SW 1271 (cell line): ENCODE measurements at regions not wholly inside any gene's neighbourhood (a gene's known extent, or its start where the extent isn't known, plus 50 kb on each side); places are given as distances from the start of the nearest gene placed in this dataset.

ENCODE experiments used
- DNase-seq, 2 experiments: peaks; one replicate each; lab custom pipeline; 2025; lab: John Stamatoyannopoulos, UW

DNA sequence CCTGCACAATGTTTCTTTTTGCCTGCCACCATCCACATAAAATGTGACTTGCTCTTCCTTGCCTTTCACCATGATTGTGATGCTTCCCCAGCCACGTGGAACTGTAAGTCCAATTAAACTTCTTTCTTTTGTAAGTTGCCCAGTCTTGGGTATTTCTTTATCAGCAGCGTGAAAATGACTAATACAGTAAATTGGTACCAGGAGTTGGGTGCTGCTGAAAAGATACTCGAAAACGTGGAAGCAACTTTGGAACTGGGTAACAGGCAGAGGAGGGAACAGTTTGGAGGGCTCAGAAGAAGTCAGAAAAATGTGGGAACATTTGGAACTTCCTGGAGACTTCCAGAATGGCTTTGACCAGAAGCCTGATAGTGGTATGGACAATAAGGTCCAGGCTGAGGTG, 425.3 kb downstream of the GPATCH2 start:
- no peak for DNase-seq

DNA sequence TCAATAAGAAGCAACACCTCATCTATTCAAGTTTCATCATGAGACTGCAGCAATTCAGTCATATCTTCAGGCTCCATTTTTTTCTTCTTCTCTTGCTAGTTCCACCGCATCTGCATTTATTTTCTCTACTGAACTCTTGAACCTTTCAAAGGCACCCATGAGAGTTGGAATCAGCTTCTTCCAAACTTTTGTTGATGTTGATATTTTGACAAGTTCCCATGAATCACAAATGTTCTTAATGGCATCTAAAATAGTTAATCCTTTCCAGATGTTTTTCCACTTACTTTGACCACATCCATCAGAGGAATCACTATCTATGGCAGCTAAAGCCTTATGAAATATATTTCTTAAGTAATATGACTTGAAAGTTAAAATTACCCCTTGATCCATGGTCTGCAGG, 434.3 kb downstream of the GPATCH2 start:
- no peak for DNase-seq

DNA sequence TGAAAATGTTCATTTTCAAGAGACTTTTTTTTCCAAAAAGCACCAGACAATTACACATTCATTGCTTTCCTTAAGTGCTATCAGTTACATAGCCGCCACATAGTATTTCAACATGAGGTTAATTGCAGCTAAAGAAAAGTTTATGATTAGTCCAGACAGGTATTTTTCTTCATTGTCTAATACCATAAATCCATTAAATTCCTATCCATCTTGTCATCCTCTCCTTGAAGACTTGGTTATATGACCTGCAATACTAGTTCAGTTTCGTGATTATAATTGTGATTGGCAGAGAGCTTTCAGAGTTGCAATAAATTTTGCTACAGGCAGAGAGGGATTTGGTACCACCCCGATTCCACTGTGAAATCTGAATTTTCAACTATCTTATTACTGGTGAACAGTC, 437.7 kb downstream of the GPATCH2 start:
- no peak for DNase-seq

- DNase-seq: no peak
Observed at GRCh38 chr1:217191441-217191840, 439.4 kb downstream of the GPATCH2 start.

DNA sequence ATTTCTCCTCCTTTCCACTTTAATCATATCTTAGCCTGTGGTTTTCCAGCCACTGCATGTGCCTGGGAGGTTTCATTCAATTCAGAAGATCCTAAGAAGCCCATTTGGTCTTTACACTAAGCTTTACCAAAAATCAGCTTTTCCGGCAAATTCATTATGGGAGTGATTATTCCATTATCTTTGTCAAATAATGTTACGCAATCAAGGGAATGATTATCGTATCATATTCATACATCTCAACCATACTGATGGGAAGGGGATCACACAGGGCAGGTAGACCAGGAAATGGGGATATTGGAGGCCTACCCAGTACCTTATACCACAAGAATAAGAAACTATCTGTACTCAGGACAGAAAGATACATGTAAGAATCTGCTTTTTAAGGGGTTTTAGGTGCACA, 440.5 kb downstream of the GPATCH2 start:
- no peak for DNase-seq

DNA sequence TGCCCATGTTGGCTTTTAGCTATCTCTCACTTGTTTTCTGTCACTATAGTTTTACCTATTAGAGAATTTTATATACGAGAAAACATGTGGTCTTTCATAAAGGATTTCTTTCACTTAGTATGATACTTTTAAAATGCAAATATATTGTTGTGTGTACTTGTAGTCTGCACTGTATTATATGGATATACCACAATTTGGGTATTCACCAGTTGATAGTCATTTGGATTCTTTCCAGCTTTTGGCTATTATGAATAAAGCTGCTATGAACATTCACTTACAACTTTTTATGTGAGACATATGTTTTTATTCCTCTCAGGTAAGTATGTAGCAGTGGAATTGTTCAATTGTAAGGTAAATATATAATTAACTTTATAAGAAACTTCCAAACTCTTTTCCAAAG, 441.5 kb downstream of the GPATCH2 start:
- no peak for DNase-seq

- DNase-seq: no peak
Observed at GRCh38 chr1:217188280-217189237, 442.3 kb downstream of the GPATCH2 start.

- no peak for DNase-seq
Observed at GRCh38 chr1:217186664-217187063, 444.2 kb downstream of the GPATCH2 start.

- no peak for DNase-seq
Observed at GRCh38 chr1:217184854-217185253, 446.0 kb downstream of the GPATCH2 start.

DNA sequence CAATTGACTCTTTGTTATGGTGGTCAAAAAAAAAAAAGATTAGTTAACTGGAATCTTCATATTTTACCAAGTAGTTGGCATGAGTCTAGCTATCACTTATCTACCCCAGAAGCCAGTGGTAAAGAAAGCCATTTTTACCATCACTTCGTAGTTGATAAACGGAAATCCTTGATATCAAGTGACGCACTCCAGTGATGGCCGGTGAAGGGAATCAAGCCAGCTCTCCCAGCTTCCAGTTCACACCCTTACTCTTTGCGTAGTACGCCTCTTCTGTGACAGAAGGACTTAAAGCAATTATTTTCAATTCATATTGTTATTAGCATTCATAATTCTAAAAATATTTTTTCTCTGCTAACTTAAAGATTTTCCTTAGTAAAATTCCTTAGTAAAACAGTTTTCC, 447.9 kb downstream of the GPATCH2 start:
- DNase-seq: no peak

DNA sequence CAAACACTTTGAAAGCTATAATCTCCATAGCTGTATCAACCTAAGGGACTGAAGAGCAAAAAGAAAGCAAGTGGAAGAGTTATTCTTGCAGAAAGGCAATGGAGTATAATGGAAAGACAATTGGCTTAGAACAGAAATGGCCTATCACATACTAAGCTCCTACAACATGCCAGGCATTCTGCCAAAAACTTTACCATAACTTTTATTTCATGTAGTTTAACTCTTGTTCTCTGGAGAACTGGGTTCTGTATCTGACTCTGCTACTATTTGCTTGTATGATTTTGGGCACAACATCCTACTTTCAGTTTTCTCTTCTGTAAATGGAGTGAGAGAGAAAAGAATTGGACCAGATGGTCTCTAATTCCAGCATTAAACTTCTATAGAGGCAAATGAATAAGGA, 449.1 kb downstream of the GPATCH2 start:
- DNase-seq: no peak

GRCh38 chr1:217181176-217181746, 449.6 kb downstream of the GPATCH2 start:
- no peak for DNase-seq

DNA sequence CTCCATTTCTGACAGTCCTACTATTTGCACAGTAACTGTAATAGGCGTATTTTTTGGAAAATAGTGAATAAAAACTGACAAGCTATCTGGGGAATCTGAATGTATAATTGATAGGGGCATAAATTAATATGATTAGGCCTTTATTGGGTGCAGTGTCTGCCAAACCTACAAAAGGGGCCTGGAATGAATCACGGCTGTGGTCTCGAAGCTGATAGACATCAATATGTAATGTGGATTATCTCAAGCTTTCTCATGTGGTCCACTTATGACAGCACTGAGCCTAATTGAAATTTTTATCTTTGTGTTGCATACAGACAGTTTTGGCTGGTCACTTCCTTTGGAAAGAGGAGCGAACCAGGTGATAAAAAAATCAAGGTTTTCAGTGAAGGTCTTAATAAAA, 450.4 kb downstream of the GPATCH2 start:
- no peak for DNase-seq

GRCh38 chr1:217164403-217164802, 441.2 kb upstream of the ESRRG start:
- no peak for DNase-seq

DNA sequence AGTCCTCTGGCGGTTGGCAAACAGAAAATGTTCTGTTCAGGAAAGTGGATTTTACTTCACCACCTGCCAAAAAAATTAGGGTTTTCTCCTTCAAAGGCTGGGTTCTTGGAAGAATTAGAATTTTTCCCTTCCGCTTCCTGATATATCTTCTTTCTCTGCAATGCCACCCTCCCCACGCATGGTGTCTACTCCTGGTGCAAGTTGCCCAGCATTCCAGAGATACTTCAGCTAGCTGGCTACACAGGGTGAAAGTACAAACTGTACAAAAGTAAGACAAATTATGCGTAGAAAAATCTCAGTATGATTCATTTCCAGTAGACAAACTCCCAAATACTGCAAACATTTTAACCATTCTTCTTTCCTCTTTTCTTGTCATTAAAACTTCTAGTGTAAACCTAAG, 430.1 kb upstream of the ESRRG start:
- DNase-seq: no peak

- DNase-seq: no peak
Observed at GRCh38 chr1:217150366-217150765, 427.1 kb upstream of the ESRRG start.

DNA sequence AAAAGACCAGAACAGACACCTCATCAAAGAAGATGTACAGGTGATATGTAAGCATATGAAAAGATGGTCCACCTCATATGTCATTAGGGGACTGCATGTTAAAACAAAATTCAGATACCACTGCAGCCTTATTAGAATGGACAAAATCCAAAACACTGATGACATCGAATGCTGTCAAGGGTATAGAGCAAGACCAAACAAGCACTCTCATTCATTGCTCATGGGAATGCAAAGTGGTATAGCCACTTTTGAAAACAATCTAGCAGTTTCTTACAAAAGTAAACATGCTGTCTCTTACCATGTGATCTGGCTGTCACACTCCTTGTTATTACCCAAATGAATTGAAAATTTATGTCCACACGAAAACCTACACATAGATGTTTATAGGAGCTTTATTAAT, 426.6 kb upstream of the ESRRG start:
- DNase-seq: no peak

- no peak for DNase-seq
Observed at GRCh38 chr1:217141711-217142110, 418.5 kb upstream of the ESRRG start.

DNA sequence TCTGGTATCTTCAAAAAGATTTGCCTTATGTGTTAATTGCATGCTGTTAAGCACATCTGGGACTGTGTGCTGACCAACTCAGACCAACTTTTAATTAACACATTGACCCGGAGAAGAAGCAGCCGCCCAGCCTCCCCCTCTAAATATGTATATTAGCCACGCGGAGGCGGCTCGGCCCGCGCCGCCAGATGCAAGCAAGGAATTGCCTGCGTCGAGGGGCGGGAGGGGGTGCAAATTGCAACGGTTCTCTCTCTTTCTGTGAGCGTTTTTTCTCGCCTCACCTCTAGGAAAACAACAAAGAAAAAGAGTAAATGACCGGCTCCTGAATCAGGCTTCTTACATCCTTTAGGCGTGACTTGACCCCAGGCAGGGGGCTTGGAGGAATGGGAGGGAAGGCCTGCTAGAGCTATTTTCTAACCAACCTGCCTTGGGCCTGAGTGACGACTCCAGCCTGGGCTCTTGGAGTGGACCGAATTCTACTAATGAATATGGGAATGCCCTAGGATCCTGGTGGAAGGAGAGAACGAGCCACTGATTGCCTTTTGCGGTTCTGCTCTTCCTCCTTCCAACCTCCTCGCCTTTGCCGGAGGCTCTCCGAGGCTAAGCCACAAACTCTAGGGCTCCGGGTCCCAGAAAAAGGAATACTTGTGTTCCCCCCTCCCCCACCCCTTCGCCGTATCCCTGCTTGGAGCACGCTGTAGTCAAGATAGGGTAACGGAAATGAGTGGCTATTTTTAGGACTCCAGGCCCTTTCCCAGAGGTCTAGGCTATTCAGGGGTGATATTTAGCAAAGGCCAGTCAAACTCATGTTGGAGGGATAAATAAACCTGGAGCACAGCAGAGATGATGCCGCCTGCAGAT, 417.0 kb upstream of the ESRRG start:
- DNase-seq: no peak

- no peak for DNase-seq
Observed at GRCh38 chr1:217139513-217139912, 416.3 kb upstream of the ESRRG start.

DNA sequence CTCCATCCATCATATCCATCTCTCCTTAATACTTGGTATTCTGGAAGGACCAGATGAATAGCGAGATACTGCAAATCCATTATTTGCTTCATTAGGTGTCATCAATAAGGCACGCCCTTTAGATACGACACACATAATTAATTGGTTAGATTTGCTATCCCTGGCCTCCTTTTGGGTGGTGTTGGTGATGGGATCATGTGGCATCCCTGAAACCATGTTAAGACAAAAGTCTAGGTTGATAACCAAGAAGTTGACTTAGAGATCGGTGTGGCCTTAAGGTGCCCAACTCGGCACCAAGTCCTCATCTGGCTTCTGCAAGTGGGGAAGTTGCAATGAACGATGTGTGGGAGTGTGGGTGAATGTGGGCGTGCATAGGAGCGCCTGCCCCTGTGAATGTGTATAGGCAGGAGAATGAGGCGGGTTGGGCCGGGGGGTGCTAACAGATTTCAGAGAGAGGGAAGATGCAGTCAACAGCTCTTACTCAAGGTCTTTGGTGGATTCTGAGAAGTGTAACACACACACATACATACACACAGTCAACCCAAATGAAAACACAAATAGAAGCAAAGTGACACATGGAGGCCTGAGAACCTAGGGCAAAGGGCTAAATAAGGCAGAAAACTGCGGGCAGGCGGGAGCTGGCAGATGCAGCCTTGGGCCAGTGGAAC, 415.7 kb upstream of the ESRRG start:
- DNase-seq: no peak

GRCh38 chr1:217138173-217138765, 415.0 kb upstream of the ESRRG start:
- DNase-seq: no peak
